Kidney epithelial cell (primary cell): ENCODE measurements at regions not wholly inside any gene's neighbourhood (a gene's known extent, or its start where the extent isn't known, plus 50 kb on each side); places are given as distances from the start of the nearest gene placed in this dataset.

Source experiments
- DNase-seq: peaks from one replicate; pipeline ENCODE4 v3.0.0-alpha.2; 2010; ENCODE audit warnings: low read depth
- H3K27me3 ChIP-seq: 2 replicates; pipeline ENCODE4 v1.6.0; 2011; ENCODE audit warnings: low read length; ENCODE audit not compliant: control insufficient read depth, insufficient read depth
- H3K36me3 ChIP-seq: 2 replicates; pipeline ENCODE4 v1.5.1; 2011; ENCODE audit warnings: low read length; ENCODE audit not compliant: control insufficient read depth, insufficient read depth
- H3K4me3 ChIP-seq: 2 replicates; pipeline ENCODE4 v1.5.1; 2011; ENCODE audit warnings: low read depth, mild to moderate bottlenecking, control low read depth, low read length
- TF ChIP-seq, protein P1 (sequence below): IDR thresholded peaks from 2 replicates; pipeline ENCODE4 v1.5.1; 2011; ENCODE audit warnings: mild to moderate bottlenecking, moderate library complexity, low read length, control low read depth, inconsistent platforms; ENCODE audit not compliant: insufficient read depth, poor library complexity, severe bottlenecking

DNA sequence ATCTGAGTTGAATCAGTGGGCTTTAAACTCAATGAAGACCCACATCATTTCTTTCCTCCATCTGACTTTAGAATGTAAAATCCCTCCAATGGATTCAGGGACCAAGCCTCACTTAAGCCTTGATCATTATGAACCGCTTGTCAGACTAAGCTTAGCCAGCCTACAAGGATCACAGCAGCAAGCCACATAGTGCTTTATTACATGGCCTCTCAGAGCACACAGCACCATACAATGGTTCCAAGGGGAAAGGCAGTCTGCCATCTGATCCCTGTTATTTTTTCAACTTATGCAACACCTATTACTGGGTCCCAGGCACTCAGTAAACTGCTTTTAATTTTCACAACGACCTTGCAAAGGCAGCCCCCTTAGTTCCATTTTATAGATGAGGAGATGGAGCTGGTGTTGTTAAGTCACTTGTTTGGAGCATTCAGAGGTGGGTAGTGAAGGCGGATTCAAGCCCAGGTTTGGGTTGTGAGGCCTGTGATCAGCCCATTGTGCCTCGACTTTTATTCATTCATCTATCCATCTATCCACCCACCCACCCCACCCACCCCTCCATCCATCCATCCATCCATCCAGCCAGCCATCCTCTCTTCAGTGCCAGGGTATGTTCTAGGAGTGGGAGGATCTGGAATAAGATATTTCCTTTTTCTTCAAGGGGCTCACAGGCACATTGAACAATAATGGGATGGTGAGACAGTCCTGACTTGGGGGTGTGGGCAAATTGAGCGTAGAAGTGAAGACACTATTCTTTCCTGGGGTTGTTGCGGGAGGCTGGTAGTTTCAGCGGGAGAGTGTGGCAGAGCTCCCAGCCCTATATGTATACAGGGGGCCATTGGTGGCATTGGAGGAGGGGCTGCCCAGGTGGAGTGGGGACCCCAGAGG, 141.2 kb downstream of the MYCN start:
- TF ChIP-seq, protein P1, sequence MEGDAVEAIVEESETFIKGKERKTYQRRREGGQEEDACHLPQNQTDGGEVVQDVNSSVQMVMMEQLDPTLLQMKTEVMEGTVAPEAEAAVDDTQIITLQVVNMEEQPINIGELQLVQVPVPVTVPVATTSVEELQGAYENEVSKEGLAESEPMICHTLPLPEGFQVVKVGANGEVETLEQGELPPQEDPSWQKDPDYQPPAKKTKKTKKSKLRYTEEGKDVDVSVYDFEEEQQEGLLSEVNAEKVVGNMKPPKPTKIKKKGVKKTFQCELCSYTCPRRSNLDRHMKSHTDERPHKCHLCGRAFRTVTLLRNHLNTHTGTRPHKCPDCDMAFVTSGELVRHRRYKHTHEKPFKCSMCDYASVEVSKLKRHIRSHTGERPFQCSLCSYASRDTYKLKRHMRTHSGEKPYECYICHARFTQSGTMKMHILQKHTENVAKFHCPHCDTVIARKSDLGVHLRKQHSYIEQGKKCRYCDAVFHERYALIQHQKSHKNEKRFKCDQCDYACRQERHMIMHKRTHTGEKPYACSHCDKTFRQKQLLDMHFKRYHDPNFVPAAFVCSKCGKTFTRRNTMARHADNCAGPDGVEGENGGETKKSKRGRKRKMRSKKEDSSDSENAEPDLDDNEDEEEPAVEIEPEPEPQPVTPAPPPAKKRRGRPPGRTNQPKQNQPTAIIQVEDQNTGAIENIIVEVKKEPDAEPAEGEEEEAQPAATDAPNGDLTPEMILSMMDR = no peak
- Histone ChIP-seq H3K36me3 (no peaks in the 10 kb centered on the region), H3K27me3 (no peaks in the 10 kb centered on the region), H3K4me3 (no peak overlapping the region)
- no peak for DNase-seq

DNA sequence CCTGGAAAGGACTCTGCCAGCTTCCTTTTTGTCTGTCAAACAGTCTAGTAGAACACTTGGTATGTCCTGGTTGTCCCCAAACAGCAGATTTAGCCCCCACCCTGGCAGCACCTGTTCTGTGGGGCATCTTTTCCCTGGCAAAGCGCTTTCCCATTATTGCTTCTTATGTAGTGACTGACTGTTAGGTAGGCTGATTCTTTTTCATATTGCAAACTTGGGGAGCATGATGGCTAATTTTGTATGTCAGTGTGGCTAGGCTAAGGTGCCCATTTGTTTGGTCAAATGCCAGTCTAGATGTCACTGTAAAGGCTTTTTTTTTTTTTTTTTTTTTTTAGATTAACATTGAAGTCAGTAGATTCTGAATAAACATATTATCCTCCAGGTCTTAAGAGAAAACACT, 140.2 kb downstream of the MYCN start:
- Histone ChIP-seq H3K27me3 (no peaks in the 10 kb centered on the region), H3K4me3 (no peak overlapping the region), H3K36me3 (no peaks in the 10 kb centered on the region)
- DNase-seq = no peak
- TF ChIP-seq, protein P1 = no peak

DNA sequence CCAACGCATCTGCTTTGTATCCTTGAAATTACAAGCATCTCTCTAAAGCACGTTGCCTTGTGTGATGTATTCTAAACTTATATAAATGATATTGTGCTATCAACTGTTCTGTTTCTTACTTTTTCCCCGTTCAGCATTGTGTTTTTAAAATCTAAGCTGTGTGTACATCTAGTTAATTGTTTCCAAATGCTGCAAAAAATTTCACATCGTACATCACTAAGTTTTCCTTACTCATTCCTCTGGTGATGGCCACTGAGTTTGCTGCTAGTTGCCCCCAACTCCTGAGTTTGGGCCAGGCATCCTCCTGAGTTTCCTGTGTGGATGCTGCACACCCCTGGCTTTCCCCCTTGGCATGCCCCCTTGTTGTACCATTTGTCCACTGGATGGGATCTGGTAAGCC, 139.7 kb downstream of the MYCN start:
- Histone ChIP-seq H3K27me3 (no peaks in the 10 kb centered on the region), H3K4me3 (no peak overlapping the region), H3K36me3 (no peaks in the 10 kb centered on the region)
- TF ChIP-seq, protein P1 = no peak
- DNase-seq = no peak

DNA sequence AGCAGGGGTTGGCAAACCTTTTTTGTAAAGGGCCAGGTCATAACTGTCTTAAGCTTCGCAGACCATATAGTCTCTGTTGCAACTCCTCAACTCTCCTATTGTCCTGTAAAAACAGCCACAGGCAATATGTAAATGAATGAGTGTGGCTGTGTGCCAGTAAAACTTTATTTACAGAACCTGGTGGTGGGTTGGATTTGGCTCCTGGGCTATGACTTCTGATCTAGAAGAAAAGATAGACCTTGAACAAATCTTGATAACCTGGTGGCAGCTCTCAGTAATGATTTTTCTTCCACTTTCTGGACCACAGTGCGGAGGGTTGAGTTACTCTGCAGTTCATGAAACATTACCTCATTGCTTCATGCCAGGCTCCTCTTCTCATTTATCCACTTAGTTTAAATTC, 139.3 kb downstream of the MYCN start:
- TF ChIP-seq, protein P1 = no peak
- Histone ChIP-seq H3K27me3 (no peaks in the 10 kb centered on the region), H3K36me3 (no peaks in the 10 kb centered on the region), H3K4me3 (no peak overlapping the region)
- DNase-seq = no peak

DNA sequence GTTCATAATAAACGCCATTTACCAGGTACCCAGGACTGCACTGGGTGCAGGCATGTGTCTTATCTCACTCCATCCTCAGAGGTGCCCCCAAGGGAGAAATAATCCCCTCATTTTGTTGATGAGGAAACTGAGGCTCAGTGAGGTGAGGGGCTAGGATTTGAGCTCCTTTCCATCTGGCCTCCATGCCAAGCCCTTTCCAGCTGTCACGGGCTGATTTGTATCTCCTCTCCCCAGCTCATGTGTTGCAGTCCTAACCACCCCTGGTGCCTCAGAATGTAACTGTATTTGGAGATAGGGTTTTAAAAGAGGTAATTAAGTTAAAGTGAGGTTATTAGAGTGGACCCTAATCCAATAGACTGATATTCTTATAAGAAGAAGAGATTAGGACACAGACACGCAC, 137.3 kb downstream of the MYCN start:
- TF ChIP-seq, protein P1 = no peak
- no peak for DNase-seq
- Histone ChIP-seq H3K36me3 (no peaks in the 10 kb centered on the region), H3K4me3 (no peak overlapping the region), H3K27me3 (no peaks in the 10 kb centered on the region)

DNA sequence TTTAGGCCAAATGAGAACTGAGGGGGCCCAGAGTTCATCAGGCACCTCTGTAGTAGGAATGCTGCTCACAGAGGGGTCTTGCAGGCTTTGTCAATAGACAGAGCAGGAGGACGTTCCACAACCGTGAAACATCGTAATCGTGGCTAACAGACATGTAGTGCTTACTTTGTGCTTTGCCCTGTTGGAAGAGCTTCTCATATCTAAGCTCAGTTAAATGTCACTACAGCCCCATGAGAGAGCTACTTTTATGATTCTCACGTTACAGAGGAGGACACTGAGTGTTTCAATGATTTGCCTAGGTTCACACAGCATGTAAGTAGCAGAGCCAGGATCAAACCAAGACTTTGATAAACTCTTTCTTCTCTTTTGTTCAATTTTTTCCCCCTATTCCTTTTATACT, 136.6 kb downstream of the MYCN start:
- no peak for DNase-seq
- H3K4me3 ChIP-seq = no peak overlapping the region
- no peaks in the 10 kb centered on the region for H3K36me3 ChIP-seq
- TF ChIP-seq, protein P1 = no peak
- no peaks in the 10 kb centered on the region for H3K27me3 ChIP-seq
